NCI-H1436 (cell line): ENCODE measurements at regions not wholly inside any gene's neighbourhood (a gene's known extent, or its start where the extent isn't known, plus 50 kb on each side); places are given as distances from the start of the nearest gene placed in this dataset.

Experiments used
- DNase-seq: peaks from one replicate; lab custom pipeline; 2025; lab: John Stamatoyannopoulos, UW

DNA sequence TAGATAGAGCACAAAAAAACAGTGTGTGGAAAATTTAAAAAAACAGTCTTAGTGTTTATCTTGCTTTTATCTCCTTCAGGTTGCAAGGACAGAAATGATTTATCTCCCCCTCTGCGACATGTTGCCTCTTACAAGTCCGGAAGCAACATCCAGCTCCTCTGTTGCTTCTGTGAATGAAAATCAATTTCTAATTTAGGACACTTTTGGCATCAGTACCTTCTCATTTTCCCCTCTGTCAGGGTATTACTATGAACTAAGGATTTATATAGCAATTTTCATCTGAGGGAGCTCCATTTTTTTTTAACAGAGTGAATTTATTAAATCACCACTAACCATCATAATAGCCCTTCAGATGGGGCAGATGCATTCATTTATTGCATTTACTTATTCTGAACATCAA is 116.6 kb upstream of the PLXNC1 start:
- no peak for DNase-seq

DNA sequence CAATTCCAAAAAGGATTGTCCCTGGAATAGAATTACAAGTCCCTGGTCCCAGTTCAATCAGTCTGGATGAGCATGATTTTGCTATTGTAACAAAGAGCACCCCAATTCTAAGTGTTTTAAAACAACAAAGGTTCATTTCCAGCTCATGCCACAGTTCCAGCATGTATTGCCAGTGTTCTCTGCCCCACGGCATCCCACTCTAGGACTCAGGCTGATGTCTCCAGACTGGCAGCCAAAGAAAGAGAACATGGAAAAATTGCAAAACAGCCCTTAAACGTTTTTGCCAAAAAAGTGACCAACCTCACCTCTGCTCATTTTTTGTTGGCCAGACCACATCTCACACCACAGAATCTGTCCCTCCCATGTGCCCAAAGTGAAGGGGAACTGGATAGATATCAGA is 116.0 kb upstream of the PLXNC1 start:
- DNase-seq: no peak

DNA sequence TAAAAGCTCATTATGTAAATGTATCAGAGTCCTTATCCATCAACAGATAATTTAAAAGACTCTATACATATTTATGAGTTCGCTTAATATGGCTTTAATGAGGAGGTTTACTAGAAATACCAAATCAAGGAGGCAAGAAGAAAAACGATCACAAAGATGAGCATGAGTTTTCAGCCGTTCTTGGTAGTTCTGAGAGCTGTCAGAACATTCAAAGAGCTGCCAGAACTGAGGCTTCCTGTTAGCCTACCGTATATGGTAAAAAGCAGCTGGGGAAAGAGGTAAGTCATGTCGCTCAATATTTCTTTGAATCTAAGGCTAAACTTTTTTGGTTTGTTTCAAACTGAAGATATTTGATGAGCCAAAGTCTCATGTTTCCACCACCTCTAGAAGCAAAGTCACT is 115.3 kb upstream of the PLXNC1 start:
- no peak for DNase-seq

DNA sequence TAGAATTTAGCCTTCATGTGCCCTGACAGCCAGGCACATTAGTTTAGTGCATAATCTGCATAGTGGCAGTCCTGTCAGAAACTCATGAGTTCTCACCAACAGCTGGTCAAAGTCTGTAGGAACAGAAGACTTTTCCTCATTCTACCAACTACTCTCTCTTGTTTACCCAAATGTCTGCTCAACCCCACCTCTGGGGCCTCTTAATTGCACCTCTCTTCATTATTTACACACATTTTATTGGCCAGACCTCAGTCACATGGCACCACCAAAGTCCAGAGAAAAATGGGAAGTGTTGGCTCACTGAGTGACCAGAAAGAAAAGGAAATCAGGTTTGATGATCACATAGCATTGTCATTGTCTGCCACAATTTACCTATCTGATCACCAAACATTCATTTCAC is 114.6 kb upstream of the PLXNC1 start:
- DNase-seq: no peak

DNA sequence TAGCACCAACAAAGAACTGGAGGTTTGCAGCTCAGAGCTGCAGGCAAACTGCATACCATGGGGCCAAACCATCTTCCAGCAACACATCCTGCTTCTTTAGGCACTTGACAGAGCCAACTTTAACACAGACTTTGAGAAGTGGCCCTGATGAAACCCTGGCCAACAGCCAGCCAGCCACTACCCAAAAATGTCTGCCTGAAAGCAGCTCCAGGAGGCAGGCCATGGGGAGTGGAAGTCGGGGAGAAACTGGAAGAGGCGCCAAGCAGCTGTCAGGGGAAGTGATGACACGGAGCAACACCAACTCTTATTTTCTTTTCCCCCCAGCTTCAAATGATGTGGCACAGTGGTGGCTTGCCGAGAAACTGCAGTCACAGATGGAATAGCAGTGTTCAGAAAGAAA is 110.9 kb upstream of the PLXNC1 start:
- DNase-seq: no peak

DNA sequence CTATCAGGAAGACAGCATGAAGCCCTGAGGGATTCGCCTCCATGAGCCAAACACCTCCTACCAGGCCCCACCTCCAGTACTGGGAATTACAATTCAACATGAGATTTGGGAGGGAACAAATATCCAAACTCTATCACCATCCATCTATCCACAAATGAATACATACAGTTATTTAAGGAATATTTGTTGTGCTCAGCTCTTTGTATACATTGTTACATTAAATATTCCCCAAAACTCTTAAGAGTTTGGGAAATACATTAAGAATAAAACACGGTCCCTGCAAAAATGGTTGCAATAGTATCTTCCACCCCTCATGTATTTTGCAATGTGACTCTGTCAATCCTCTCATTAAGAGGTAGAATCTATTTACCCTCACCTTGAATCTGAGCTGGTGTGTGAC is 109.8 kb upstream of the PLXNC1 start:
- no peak for DNase-seq

DNA sequence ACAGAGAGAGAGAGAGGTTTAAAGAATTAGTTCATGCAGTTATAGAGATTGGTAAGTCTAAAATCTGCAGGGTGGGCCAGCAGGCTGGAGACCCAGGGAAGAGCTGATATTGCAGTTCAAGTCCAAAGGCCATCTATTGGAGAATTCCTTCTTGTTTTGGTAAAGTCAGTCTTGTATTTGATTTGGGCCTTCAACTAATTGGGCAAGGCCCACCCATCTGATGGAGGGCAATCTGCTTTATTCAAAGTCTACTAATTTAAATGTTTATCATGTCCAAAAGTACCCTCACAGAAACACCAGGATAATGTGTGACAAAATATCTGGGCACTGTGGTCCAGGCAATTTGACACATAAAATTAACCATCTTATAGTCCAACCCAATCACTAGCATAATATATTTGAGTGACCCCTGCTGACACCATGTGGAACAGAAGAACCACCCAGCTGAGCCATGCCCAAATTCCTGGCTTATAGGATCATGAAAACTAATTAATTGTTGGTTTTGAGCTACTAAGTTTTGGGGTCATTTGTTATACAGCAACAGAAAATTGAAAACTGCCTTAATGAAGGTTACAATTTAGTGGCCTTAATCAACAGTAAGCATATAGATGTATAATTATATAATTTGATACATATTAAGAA is 109.1 kb upstream of the PLXNC1 start:
- DNase-seq: no peak

DNA sequence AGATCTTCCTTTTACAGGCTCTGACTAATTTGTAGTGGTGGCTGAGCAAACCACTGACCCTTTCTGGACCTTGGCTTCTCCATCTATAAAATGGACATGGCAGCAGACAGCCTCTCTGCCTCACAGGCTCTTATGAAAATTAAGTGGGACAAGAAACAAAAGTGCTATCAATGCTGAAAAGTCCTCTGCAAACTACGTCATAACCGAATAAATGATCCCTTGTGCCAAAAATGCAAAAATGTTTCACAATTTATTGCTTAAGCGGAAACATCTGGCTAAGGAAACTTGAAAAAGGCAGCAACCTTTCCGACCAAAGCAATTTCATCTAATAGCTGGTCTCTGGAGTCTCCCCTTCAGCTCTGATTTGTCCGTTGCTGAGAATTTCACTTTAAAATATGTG is 108.5 kb upstream of the PLXNC1 start:
- no peak for DNase-seq

DNA sequence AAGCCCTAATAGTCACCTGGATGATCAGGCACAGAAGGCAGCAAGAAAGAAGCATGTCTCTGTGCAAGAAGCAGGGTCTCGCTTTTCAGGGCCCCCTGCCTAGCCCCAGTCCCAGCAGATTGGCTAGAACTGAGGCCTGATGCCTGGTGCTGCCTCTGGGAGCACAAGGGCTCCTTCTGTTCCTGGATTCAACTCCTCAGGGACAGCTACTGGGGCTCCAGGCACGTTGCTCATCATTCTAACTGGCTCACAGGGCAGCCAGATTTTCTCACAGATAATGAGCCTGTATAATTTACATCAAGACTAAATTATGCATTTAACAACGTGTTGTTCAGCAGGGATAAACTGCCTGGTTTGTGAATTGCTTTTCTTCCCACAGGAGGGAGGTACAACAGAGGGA is 106.5 kb upstream of the PLXNC1 start:
- DNase-seq: no peak

DNA sequence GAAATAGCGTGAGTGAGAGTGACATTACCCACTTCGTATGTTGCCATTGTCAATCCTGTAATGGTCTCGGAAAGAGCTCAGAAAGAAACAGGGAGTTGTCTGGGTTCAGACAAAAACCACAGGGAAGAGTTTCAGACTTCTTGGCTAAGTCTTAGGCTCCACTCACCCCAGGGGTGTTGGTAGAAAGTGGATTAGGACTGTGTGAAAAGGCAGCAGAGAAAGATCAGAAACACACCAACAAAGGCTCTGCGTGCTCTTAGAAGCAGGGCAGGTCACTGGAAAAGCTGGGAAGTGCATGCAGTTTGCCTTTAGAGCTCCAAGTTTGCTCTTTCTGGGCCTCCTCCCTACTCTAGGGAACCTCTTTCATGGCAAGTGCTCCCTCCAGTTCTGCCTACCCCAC is 106.1 kb upstream of the PLXNC1 start:
- DNase-seq: no peak

DNA sequence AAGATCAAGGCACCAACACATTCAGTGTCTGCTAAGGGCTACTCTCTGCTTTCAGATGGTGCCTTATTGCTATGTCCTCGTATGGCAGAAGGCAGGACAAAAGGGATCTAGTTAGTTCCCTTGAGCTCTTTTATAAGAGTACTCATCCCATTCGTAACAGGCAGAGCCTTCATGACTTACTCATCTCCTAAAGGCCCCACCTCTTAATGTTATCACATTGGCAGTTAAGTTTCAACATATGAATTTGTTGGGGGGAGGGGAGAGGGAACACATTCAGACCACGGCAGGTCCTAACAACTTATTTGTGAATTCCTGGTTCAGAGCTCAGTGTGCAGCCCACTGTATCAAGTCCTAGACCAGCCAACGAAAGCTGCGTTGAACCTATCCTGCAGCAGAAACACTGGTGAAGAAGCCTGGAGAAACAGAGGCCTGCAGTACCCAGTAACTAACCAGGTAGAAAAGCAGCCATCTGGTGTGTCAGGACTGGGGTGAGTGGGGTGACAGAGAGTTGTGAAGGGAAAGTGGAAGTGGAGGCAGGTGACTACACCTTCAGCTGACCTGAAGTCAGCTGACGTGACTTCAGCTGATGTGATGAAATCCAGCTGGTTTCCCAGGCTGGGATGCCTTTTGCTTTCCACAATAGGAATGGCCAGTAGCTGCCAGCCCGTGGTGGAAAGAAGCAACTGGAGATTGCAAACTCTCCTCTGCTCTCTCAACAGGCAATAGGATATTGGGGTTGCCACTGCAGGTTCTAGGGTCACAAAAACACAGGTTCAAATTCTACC is 101.6 kb upstream of the PLXNC1 start:
- no peak for DNase-seq

DNA sequence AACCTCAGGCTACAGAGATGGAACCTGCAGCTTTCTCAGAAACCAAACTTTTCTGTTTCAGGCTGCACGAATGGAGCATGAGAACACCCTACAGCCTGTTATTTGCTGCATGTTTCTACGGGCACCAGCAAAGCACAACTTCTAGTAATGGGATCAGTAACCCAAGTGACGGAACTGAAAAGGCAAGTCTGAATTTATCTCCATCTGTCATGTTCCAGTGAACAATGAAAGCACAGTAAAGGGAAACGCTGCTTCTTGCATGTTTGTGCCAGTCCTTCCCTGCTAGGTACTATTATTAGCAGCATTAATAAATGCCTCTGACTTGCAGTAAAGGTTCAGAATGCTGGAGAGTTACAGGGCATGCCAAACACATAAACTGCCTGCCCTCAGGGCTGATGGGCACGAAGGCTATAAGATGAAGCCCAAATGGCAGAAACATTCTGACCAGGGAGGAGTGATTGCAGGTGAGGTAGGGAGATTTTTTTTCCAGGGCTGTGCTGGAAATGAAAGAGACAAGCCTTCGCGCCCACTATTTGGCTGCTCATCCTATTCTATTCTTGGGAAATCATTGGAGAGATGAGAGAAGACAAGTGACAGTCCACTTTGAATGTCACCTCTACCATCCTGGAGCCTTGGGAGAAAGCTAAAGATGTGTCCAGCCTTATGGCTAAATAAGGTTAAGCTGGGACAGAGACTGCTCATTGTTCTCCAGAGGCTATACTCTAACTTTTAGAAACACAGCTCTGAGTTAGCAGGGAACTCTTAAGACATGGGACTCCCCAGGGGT is 100.4 kb upstream of the PLXNC1 start:
- no peak for DNase-seq

DNA sequence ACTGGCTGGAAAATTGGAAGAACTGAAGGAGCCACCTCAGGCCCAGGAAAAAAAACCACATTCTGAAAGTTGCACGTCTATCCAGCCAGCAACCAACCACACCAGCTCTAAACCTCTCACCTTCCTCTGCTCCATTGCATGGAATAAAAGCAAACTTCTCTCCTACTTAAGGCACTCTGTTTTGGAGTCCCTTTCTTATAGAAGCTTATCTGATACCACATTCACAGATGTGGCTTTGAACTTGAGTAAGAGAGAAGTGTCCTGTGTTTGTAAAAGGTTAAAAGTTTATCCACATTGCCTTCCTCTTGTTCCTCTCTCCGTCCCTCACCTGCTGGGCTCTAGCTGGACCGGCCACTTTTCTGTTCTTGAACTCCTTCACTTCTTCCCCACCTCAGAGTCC is 99.6 kb upstream of the PLXNC1 start:
- DNase-seq: no peak

DNA sequence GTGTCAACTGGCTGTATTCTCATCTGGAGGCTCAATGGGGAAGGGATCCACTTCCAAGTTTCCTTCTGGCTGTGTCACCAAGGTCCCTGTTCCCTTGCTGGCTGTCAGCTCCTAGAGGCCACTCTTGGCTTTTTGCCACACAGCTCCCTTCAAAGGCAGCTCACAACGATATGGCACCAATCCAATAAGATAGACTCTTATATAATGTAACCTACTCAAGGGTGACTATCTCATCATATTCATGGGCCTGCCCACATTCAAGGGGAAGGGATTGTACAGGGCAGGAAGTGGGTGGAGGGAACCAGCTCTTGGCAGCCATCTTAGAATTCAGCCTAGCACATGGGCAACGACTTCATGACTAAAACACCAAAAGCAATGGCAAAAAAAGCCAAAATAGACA is 98.7 kb upstream of the PLXNC1 start:
- no peak for DNase-seq

DNA sequence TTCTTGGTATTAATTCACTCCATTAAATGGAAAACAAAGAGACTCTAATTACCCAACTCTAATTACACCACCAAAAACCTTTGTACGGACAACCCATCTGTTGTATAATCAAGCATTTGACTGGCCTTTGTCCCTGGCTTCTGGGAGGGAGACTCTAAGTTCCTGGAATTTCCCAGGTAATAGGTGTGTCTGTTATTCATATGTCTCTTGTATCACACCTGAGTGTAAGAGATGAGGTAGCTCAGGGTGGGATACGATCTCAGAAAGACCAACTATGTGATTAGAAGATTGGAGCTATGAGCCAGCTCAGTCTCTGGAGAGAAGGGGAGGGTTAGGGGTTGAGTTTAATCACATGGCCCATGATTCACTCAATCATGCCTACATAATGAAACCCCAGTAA is 94.7 kb upstream of the PLXNC1 start:
- DNase-seq: no peak

DNA sequence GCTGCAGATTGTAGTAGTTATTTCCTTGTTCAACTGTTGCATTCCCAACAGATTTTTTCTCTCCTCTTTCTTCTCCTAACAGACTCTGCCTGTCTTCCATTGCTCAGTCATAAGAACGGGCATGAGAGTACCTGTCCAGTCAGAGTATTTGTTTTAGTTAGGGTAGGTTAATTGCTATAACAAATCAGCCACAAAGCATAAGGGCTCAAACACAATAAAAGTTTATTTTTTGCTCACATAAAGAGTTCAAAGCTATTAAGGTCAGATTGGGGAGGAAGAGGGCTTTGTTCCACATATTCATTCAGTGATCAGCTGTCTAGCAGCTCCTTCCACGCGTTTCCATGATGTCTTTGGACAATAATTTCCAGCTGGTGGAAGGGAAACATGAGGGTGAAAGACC is 92.8 kb upstream of the PLXNC1 start:
- no peak for DNase-seq

DNA sequence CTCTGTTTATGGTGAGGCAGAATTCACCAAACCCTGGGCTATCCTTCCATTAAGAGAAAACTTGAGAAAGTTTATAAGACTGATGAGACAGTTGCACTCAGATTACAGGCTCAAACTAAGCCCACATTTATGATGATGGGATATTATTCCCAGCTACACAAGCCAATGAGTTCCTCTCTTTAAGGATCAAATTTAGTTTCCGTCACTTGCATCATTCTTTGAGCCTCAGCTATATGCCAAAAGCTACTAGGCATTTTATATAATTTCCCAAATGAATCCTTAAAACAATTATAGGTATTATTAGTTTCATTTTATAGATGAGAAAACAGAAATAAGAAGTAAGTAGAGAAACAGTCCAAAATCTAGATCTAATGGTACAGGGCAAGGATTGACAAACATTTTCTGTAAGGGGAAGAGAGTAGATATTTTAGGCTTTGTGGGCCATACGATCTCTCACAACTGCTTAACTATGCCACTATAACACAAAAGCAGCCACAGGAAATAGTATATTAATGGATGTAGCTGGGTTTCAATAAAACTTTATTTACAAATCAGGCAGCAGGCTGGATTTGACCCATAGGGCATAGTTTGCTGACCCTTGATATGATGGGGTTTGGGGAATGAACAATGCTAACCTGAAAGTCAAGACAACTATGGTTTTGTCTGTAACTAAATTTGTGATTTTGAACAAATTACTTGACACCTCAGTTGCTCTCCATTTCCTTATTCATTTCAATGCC is 91.8 kb upstream of the PLXNC1 start:
- no peak for DNase-seq

DNA sequence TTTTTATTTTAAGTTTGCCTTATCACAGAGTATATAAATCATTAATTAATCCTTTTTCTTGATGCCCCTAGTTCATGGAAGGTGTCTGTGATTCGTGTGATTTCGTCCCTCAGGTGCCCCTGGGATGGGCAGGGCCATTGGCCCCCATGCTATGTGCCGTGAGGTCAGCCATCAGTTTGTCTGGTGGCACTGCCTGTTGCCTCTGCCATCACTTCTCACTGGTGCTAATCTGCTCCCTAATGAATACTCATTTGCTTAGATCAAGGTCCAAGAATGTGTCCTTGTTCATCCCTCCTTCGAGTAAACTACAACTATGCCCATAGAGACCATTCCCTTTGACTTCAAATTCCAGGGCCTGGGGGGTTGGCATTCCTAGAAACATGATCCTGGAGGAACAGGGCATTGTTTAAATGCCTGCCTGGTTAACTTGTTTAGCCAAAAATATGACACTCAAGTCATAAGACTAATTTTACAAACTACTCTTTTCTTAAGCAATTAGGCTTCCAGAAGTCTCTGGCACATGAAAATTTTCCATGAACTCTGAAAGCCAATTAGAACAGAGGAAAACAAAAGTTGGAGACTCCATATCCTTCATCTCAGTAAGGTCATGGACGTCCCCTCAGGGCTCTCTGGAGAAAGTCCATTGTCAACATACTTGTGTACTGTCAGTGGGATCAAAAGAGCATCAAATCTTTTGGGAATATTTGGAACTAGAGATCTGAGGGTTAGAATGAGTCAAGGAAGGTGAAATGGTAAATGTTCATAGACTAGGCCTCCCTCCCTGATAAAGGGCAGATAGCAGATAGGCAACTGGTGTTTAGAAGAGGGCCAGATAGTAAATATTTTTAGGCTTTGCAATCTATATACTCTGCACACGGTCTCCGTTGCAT is 90.9 kb upstream of the PLXNC1 start:
- no peak for DNase-seq

DNA sequence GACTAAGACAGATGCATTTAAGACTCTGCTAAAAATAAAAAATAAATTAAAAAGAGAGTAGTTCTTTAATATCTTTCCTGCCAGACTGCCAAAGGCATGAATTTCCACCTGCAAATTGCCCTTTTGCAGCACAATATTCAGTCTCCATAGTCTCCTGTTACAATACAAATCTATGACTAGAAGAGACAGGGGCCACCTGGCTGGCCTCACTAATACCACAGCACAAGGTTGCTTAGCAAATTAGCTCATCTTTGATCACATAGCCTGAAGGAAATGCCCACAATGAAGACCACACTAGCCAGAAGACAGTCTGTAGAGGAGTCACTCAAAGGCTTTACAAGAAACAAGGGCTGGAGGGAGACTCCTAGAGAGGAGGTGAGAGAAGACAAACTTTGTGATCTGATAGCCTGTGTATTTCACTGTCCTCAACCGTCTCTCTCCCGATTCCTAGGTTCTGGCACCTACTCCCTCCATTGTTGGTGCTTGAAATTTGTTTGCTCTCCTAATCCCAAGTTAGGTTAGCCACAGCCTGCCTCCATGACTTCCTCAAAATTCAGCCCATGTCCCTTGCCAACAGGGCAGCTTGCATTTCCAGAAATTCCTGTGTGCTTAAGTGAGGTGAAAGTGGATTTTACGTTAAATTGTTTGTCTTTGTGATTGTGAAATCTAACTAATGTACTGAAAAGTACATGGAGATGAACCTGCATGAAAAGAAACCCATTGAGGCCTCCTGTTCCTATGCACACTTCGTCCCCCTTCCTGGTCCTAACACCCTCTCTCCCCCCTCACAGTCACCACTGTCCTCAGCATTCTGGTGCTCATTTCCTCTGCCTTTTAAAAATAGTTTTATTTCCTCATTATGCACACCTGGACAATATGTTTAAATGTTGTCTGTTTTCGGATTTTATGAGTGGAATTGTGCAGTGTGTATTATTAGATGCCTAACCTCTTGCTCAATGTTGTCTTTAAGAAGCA is 88.7 kb upstream of the PLXNC1 start:
- no peak for DNase-seq

DNA sequence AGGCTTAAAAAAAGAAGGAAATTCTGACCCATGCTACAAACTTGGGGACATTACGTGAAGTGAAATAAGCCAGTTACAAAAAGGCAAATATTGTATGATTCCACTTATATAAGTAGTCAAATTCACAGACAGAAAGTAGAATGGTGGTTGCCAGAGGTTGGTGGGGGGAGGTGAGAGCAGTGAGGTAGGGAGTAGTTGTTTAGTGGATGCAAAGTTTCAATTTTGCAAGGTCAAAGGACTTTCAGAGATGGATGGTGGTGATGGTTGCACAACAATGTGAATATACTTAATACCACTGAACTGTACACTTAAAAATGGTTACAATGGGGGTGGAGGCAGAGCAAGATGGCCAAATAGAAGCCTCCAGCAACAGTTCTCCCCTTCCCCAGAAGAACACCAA is 86.2 kb upstream of the PLXNC1 start:
- no peak for DNase-seq
